Mesothelial cell of epicardium (in vitro differentiated cells): ENCODE measurements at regions not wholly inside any gene's neighbourhood (a gene's known extent, or its start where the extent isn't known, plus 50 kb on each side); places are given as distances from the start of the nearest gene placed in this dataset.

ENCODE experiments used
- DNase-seq, 2 experiments: peaks; one replicate each; pipeline ENCODE4 v3.0.0; 2021; ENCODE audit warnings: low spot score in 2 of 2; ENCODE audit not compliant: unreplicated experiment in 2 of 2
- H3K27ac Mint-ChIP-seq: 2 replicates; pipeline ENCODE4 v1.8.0; 2021; ENCODE audit warnings: mixed read lengths
- H3K27me3 Mint-ChIP-seq: 2 replicates; pipeline ENCODE4 v1.8.0; 2021; ENCODE audit warnings: low read depth, mixed read lengths
- H3K36me3 Mint-ChIP-seq: 2 replicates; pipeline ENCODE4 v1.8.0; 2021; ENCODE audit warnings: mixed read lengths
- H3K4me1 Mint-ChIP-seq: 2 replicates; pipeline ENCODE4 v1.8.0; 2021; ENCODE audit warnings: mixed read lengths
- H3K4me3 Mint-ChIP-seq: 2 replicates; pipeline ENCODE4 v1.8.0; 2021; ENCODE audit warnings: mild to moderate bottlenecking, moderate library complexity, mixed read lengths
- H3K9me3 Mint-ChIP-seq: 2 replicates; pipeline ENCODE4 v1.8.0; 2021; ENCODE audit warnings: mixed read lengths
- CTCF ChIP-seq: fragments of 200-600 bp; sonication (generic); IDR thresholded peaks from one replicate; pipeline ENCODE4 v1.5.0; 2021; ENCODE audit warnings: antibody characterized with exemption; ENCODE audit not compliant: unreplicated experiment

DNA sequence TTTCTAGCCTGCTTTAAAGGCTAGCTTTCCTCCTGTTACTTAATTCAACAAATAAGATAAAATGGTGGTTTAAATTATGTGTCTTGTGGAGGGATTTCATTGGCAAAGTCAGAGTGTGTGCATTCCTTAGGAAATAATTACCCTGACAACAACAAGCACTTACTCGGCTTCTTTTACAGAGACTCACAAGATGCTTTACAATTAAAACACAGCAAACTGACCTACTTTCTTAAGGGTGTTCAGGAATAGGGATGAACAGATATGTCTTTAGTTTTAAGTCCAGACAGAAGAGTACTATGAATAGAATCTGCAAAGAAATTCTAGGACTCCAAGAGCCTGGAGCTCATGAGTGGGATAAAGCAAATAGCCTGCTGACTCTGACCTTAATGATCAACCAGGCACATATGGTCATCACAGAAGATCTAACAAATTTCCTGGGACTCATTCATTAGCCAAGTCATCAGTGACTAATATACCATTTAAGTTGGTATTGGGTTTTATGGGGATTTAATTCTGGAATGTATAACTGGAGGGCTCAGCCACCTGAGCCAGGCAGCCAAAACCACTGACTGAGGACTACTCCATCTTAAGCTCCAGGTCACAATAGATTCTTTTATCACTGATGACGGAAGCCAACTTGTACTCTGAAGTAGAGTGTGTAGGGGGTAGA is 161.8 kb upstream of the RIMS1 start:
- Mint-ChIP-seq H3K4me3 (no peak overlapping the region), H3K36me3 (no peaks in the 10 kb centered on the region), H3K27ac (no peak overlapping the region), H3K4me1 (no peaks in the 10 kb centered on the region), H3K9me3 (no peaks in the 10 kb centered on the region), H3K27me3 (no peaks in the 10 kb centered on the region)
- no peak for DNase-seq
- no peak for TF ChIP-seq CTCF

- TF ChIP-seq CTCF, result no peak
- Mint-ChIP-seq H3K36me3 (no peaks in the 10 kb centered on the region), H3K27me3 (no peaks in the 10 kb centered on the region), H3K9me3 (no peaks in the 10 kb centered on the region), H3K4me1 (no peaks in the 10 kb centered on the region), H3K4me3 (no peak overlapping the region), H3K27ac (no peak overlapping the region)
- no peak for DNase-seq
Observed at GRCh38 chr6:71725126-71725470, 161.3 kb upstream of the RIMS1 start.

- Mint-ChIP-seq H3K4me1 (no peaks in the 10 kb centered on the region), H3K27ac (no peak overlapping the region), H3K4me3 (no peak overlapping the region), H3K27me3 (no peaks in the 10 kb centered on the region), H3K9me3 (no peaks in the 10 kb centered on the region), H3K36me3 (no peaks in the 10 kb centered on the region)
- no peak for TF ChIP-seq CTCF
- no peak for DNase-seq
Observed at GRCh38 chr6:71726121-71726520, 160.2 kb upstream of the RIMS1 start.

GRCh38 chr6:71727632-71728294 is 158.6 kb upstream of the RIMS1 start:
- no peak overlapping the region for H3K27ac Mint-ChIP-seq
- DNase-seq, result no peak
- no peaks in the 10 kb centered on the region for H3K4me1 Mint-ChIP-seq
- no peaks in the 10 kb centered on the region for H3K9me3 Mint-ChIP-seq
- H3K36me3 Mint-ChIP-seq, result no peaks in the 10 kb centered on the region
- no peaks in the 10 kb centered on the region for H3K27me3 Mint-ChIP-seq
- H3K4me3 Mint-ChIP-seq, result no peak overlapping the region
- no peak for TF ChIP-seq CTCF

- no peaks in the 10 kb centered on the region for H3K36me3 Mint-ChIP-seq
- peaks cover 3% of the 10 kb centered on the region for H3K27me3 Mint-ChIP-seq
- H3K4me1 Mint-ChIP-seq, result no peaks in the 10 kb centered on the region
- no peak overlapping the region for H3K4me3 Mint-ChIP-seq
- no peak for DNase-seq
- H3K27ac Mint-ChIP-seq, result no peak overlapping the region
- H3K9me3 Mint-ChIP-seq, result no peaks in the 10 kb centered on the region
- no peak for TF ChIP-seq CTCF
Observed at GRCh38 chr6:71730284-71730683, 156.1 kb upstream of the RIMS1 start.
